Kidney (tissue), 13 donors: ENCODE measurements at regions not wholly inside any gene's neighbourhood (a gene's known extent, or its start where the extent isn't known, plus 50 kb on each side); places are given as distances from the start of the nearest gene placed in this dataset.
A peak's percentile ranks its signal among the peaks of the same experiment; 100 is the strongest.

ENCODE experiments used
- DNase-seq, 5 donors: peaks; one replicate each; pipeline ENCODE4 v3.0.0-alpha.2; 2013 to 2020
- FAIRE-seq: peaks from 2 replicates; lab custom pipeline; 2012; peaks lifted over from hg19 to GRCh38; lab: Jason Lieb, UNC
- H3K27ac ChIP-seq, 2 donors: one replicate each; pipeline ENCODE4 v1.7.0; 2013; ENCODE audit warnings: low read depth in 2 of 2, low read length in 2 of 2, inconsistent platforms in 1 of 2
- H3K27me3 ChIP-seq: one replicate; pipeline ENCODE4 v1.7.1; 2013; ENCODE audit warnings: low read length, inconsistent platforms; ENCODE audit not compliant: control insufficient read depth, insufficient read depth
- H3K36me3 ChIP-seq, 3 donors: one replicate each; pipeline versions ENCODE4 v1.7.0 to v1.7.1; 2013; ENCODE audit warnings: low read length in 3 of 3, control low read depth in 1 of 3, inconsistent platforms in 1 of 3; ENCODE audit not compliant: insufficient read depth in 3 of 3, control insufficient read depth in 2 of 3
- H3K4me1 ChIP-seq, 3 donors: one replicate each; pipeline versions ENCODE4 v1.7.0 to v1.7.1; 2013; ENCODE audit warnings: low read length in 3 of 3, inconsistent platforms in 1 of 3, low read depth in 1 of 3; ENCODE audit not compliant: control insufficient read depth in 2 of 3, insufficient read depth in 2 of 3
- H3K4me3 ChIP-seq, 3 donors: one replicate each; pipeline versions ENCODE4 v1.7.0 to v1.8.1; 2013; ENCODE audit warnings: low read length in 3 of 3, control low read depth in 1 of 3, inconsistent platforms in 1 of 3
- H3K9ac ChIP-seq, 3 donors: one replicate each; pipeline versions ENCODE4 v1.7.0 to v1.7.1; 2013; ENCODE audit warnings: low read length in 3 of 3, control low read depth in 1 of 3, inconsistent platforms in 1 of 3
- H3K9me3 ChIP-seq, 3 donors: one replicate each; pipeline versions ENCODE4 v1.7.0 to v1.7.1; 2013; ENCODE audit warnings: low read length in 3 of 3, control low read depth in 1 of 3, inconsistent platforms in 1 of 3; ENCODE audit not compliant: control insufficient read depth in 2 of 3, insufficient read depth in 1 of 3
- CTCF ChIP-seq: IDR thresholded peaks from 3 replicates; pipeline ENCODE4 v1.5.1; 2012; ENCODE audit warnings: mild to moderate bottlenecking, moderate library complexity, borderline replicate concordance; ENCODE audit not compliant: insufficient read depth; ENCODE audit errors: extremely low read depth
- intact Hi-C: fragments of 100-400 bp; cut with DNase I; formaldehyde crosslinking; loops from one replicate; pipeline ENCODE4 v1.11.1; 2022
- donor health status: control.
- donor health status: control.
- donor health status: control.
- donor health status: control.
- donor health status: control.
- donor health status: DM: yes; HTN: yes; CAD: no.
- donor health status: Normal renal cell carcinoma (clear cell type).

GRCh38 chr15:35307026-35307425 lies 221.9 kb upstream of the NANOGP8 start:
- intact Hi-C loops = no loop called here

GRCh38 chr15:35306361-35306981 lies 221.4 kb upstream of the NANOGP8 start:
- H3K9ac ChIP-seq = no peak overlapping the region
- H3K4me3 ChIP-seq = no peak overlapping the region
- DNase-seq = peak in 3 of 5 donors; percentile 24 to 81 (median 65)
- no peaks in the 10 kb centered on the region for H3K27me3 ChIP-seq
- peaks cover 0 to 3% (median 3%) of the 10 kb centered on the region in 3 donors for H3K4me1 ChIP-seq
- H3K9me3 ChIP-seq = no peaks in the 10 kb centered on the region
- no peak for TF ChIP-seq CTCF
- FAIRE-seq = no peak
- H3K27ac ChIP-seq = peak overlapping the region in 1 of 2 donors; percentile 74
- intact Hi-C loops = no loop called here
- no peaks in the 10 kb centered on the region for H3K36me3 ChIP-seq

More at GRCh38 chr15:35307026-35307425, 221.9 kb upstream of the NANOGP8 start:
- no peak overlapping the region for H3K4me3 ChIP-seq
- FAIRE-seq (no peak), DNase-seq (no peak)
- no peaks in the 10 kb centered on the region for H3K36me3 ChIP-seq
- no peaks in the 10 kb centered on the region for H3K9me3 ChIP-seq
- H3K27me3 ChIP-seq = no peaks in the 10 kb centered on the region
- H3K27ac ChIP-seq = peak overlapping the region in 1 of 2 donors; percentile 74
- H3K4me1 ChIP-seq = peaks cover 0 to 3% (median 3%) of the 10 kb centered on the region in 3 donors
- H3K9ac ChIP-seq = no peak overlapping the region
- TF ChIP-seq CTCF = no peak

GRCh38 chr15:35305946-35306345 lies 220.9 kb upstream of the NANOGP8 start:
- H3K4me3 ChIP-seq = no peak overlapping the region
- TF ChIP-seq CTCF = no peak
- intact Hi-C loops = no loop called here
- no peaks in the 10 kb centered on the region for H3K36me3 ChIP-seq
- FAIRE-seq (no peak), DNase-seq (peak in 2 of 5 donors; percentile 79 to 87)
- no peak overlapping the region for H3K9ac ChIP-seq
- no peaks in the 10 kb centered on the region for H3K9me3 ChIP-seq
- no peak overlapping the region for H3K27ac ChIP-seq
- peaks cover 0 to 3% (median 3%) of the 10 kb centered on the region in 3 donors for H3K4me1 ChIP-seq
- H3K27me3 ChIP-seq = no peaks in the 10 kb centered on the region

- H3K27ac ChIP-seq = no peak overlapping the region
- H3K9ac ChIP-seq = no peak overlapping the region
- no peak for TF ChIP-seq CTCF
- FAIRE-seq (peak; percentile 33), DNase-seq (no peak)
- H3K9me3 ChIP-seq = no peaks in the 10 kb centered on the region
- intact Hi-C loops = no loop called here
- no peaks in the 10 kb centered on the region for H3K36me3 ChIP-seq
- no peak overlapping the region for H3K4me3 ChIP-seq
- H3K4me1 ChIP-seq = peaks cover 0 to 3% (median 3%) of the 10 kb centered on the region in 3 donors
- no peaks in the 10 kb centered on the region for H3K27me3 ChIP-seq
Observed at GRCh38 chr15:35305031-35305550, 220.0 kb upstream of the NANOGP8 start.
